ENCODE measurements at regions not wholly inside any gene's neighbourhood (a gene's known extent, or its start where the extent isn't known, plus 50 kb on each side); places are given as distances from the start of the nearest gene placed in this dataset.

GRCh38 chr18:46222093-46222492 lies 117.9 kb downstream of the HAUS1 start:
- TF ChIP-seq, protein P1, sequence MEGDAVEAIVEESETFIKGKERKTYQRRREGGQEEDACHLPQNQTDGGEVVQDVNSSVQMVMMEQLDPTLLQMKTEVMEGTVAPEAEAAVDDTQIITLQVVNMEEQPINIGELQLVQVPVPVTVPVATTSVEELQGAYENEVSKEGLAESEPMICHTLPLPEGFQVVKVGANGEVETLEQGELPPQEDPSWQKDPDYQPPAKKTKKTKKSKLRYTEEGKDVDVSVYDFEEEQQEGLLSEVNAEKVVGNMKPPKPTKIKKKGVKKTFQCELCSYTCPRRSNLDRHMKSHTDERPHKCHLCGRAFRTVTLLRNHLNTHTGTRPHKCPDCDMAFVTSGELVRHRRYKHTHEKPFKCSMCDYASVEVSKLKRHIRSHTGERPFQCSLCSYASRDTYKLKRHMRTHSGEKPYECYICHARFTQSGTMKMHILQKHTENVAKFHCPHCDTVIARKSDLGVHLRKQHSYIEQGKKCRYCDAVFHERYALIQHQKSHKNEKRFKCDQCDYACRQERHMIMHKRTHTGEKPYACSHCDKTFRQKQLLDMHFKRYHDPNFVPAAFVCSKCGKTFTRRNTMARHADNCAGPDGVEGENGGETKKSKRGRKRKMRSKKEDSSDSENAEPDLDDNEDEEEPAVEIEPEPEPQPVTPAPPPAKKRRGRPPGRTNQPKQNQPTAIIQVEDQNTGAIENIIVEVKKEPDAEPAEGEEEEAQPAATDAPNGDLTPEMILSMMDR (IDR thresholded peaks at IDR 0.05): no peak
- no peak for TF ChIP-seq POLR2A (IDR thresholded peaks at IDR 0.05)

Data from vagina (tissue), 2 donors.